ENCODE measurements at regions not wholly inside any gene's neighbourhood (a gene's known extent, or its start where the extent isn't known, plus 50 kb on each side); places are given as distances from the start of the nearest gene placed in this dataset.

GRCh38 chr17:14856176-14856575 lies 408.9 kb downstream of the PMP22 start:
- Histone ChIP-seq H3K4me1 (ENCODE audit: control insufficient read depth in 1 of 2, insufficient read depth in 2 of 2, low read length in 2 of 2) (no peaks in the 10 kb centered on the region), H3K4me2 (replicated peaks; ENCODE audit: extremely low read depth, low read length, poor library complexity, severe bottlenecking) (no peak overlapping the region), H3K36me3 (replicated peaks in 1 of 2; ENCODE audit: control insufficient read depth in 1 of 2, insufficient read depth in 2 of 2, low read length in 2 of 2) (no peaks in the 10 kb centered on the region), H3K27me3 (ENCODE audit: control insufficient read depth in 2 of 2, insufficient read depth in 2 of 2, low read length in 2 of 2) (no peaks in the 10 kb centered on the region), H2AFZ (ENCODE audit: insufficient read depth, low read depth, low read length, poor library complexity, severe bottlenecking) (no peak overlapping the region), H4K20me1 (ENCODE audit: insufficient read depth, low read length) (no peaks in the 10 kb centered on the region), H3K4me3 (replicated peaks in 1 of 3; ENCODE audit: low read depth in 2 of 3, low read length in 3 of 3) (no peak overlapping the region), H3K79me2 (ENCODE audit: insufficient read depth, low read length) (no peaks in the 10 kb centered on the region), H3K27ac (ENCODE audit: low read depth in 1 of 2, low read length in 2 of 2) (no peak overlapping the region), H3K9ac (ENCODE audit: insufficient read depth, low read length, poor library complexity, severe bottlenecking) (no peak overlapping the region), H3K9me3 (replicated peaks in 1 of 2; ENCODE audit: control insufficient read depth in 1 of 2, insufficient read depth in 1 of 2, low read length in 2 of 2) (no peaks in the 10 kb centered on the region)
- 99% methylated on average over 6 of the region's 10 CpGs for WGBS (ENCODE audit: insufficient coverage)
- peaks cover 0 to 1% (median 0%) of the 10 kb centered on the region in 3 donors for H3K27me3 Mint-ChIP-seq (ENCODE audit: low read depth in 3 of 3)
- H3K9me3 Mint-ChIP-seq, result peaks cover 0 to 5% (median 0%) of the 10 kb centered on the region in 7 donors
- intact Hi-C loops (cut with micrococcal nuclease), result no loop called here
- TF ChIP-seq CTCF (IDR thresholded peaks at IDR 0.05), result no peak
- H3K36me3 Mint-ChIP-seq, result no peaks in the 10 kb centered on the region
- no peak for DNase-seq
- H3K27ac Mint-ChIP-seq, result no peak overlapping the region
- no peaks in the 10 kb centered on the region for H3K4me1 Mint-ChIP-seq
- H3K4me3 Mint-ChIP-seq, result no peak overlapping the region

- Histone ChIP-seq H2AFZ (ENCODE audit: insufficient read depth, low read depth, low read length, poor library complexity, severe bottlenecking) (no peak overlapping the region), H3K9me3 (replicated peaks in 1 of 2; ENCODE audit: control insufficient read depth in 1 of 2, insufficient read depth in 1 of 2, low read length in 2 of 2) (no peaks in the 10 kb centered on the region), H3K79me2 (ENCODE audit: insufficient read depth, low read length) (no peaks in the 10 kb centered on the region), H3K36me3 (replicated peaks in 1 of 2; ENCODE audit: control insufficient read depth in 1 of 2, insufficient read depth in 2 of 2, low read length in 2 of 2) (no peaks in the 10 kb centered on the region), H3K9ac (ENCODE audit: insufficient read depth, low read length, poor library complexity, severe bottlenecking) (no peak overlapping the region), H3K27me3 (ENCODE audit: control insufficient read depth in 2 of 2, insufficient read depth in 2 of 2, low read length in 2 of 2) (no peaks in the 10 kb centered on the region), H3K27ac (ENCODE audit: low read depth in 1 of 2, low read length in 2 of 2) (no peak overlapping the region), H3K4me2 (replicated peaks; ENCODE audit: extremely low read depth, low read length, poor library complexity, severe bottlenecking) (no peak overlapping the region), H3K4me1 (ENCODE audit: control insufficient read depth in 1 of 2, insufficient read depth in 2 of 2, low read length in 2 of 2) (no peaks in the 10 kb centered on the region), H4K20me1 (ENCODE audit: insufficient read depth, low read length) (no peaks in the 10 kb centered on the region), H3K4me3 (replicated peaks in 1 of 3; ENCODE audit: low read depth in 2 of 3, low read length in 3 of 3) (no peak overlapping the region)
- Mint-ChIP-seq H3K27me3 (ENCODE audit: low read depth in 3 of 3) (peaks cover 0 to 1% (median 0%) of the 10 kb centered on the region in 3 donors), H3K9me3 (peaks cover 0 to 8% (median 0%) of the 10 kb centered on the region in 7 donors), H3K36me3 (no peaks in the 10 kb centered on the region), H3K4me3 (no peak overlapping the region), H3K4me1 (no peaks in the 10 kb centered on the region), H3K27ac (no peak overlapping the region)
- no CpG with 5 or more reads among the region's 4 CpGs for WGBS (ENCODE audit: insufficient coverage)
- intact Hi-C loops (cut with micrococcal nuclease), result no loop called here
- TF ChIP-seq CTCF (IDR thresholded peaks at IDR 0.05), result no peak
- DNase-seq, result no peak
Measured at GRCh38 chr17:14854691-14855090, 410.4 kb downstream of the PMP22 start.
